ENCODE measurements at regions not wholly inside any gene's neighbourhood (a gene's known extent, or its start where the extent isn't known, plus 50 kb on each side); places are given as distances from the start of the nearest gene placed in this dataset.

DNA sequence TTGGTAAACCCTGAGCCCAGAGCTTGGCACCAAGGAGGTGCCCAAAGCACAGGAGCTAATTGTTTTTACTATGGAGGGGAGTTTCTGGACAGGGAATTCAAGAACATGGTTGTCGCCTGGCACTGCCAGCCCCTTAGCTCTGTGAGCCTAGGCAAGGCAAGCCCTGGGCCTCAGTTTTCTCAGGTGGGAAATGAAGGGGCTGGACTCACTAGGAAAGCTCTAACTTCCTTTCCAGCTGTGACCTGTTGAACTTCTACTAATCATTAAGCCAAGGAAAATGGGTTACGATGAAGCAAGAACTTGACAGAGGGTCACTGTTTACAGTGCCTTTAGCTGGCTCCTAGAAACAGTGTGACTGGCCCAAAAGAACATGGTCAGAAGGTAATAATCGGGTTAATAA is 277.2 kb downstream of the SHQ1 start:
- H3K4me3 ChIP-seq (ENCODE audit: low read depth, low read length) = no peak overlapping the region
- TF ChIP-seq, protein P1, sequence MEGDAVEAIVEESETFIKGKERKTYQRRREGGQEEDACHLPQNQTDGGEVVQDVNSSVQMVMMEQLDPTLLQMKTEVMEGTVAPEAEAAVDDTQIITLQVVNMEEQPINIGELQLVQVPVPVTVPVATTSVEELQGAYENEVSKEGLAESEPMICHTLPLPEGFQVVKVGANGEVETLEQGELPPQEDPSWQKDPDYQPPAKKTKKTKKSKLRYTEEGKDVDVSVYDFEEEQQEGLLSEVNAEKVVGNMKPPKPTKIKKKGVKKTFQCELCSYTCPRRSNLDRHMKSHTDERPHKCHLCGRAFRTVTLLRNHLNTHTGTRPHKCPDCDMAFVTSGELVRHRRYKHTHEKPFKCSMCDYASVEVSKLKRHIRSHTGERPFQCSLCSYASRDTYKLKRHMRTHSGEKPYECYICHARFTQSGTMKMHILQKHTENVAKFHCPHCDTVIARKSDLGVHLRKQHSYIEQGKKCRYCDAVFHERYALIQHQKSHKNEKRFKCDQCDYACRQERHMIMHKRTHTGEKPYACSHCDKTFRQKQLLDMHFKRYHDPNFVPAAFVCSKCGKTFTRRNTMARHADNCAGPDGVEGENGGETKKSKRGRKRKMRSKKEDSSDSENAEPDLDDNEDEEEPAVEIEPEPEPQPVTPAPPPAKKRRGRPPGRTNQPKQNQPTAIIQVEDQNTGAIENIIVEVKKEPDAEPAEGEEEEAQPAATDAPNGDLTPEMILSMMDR (IDR thresholded peaks at IDR 0.05; ENCODE audit: borderline replicate concordance, insufficient read depth, low read depth, low read length) = no peak

DNA sequence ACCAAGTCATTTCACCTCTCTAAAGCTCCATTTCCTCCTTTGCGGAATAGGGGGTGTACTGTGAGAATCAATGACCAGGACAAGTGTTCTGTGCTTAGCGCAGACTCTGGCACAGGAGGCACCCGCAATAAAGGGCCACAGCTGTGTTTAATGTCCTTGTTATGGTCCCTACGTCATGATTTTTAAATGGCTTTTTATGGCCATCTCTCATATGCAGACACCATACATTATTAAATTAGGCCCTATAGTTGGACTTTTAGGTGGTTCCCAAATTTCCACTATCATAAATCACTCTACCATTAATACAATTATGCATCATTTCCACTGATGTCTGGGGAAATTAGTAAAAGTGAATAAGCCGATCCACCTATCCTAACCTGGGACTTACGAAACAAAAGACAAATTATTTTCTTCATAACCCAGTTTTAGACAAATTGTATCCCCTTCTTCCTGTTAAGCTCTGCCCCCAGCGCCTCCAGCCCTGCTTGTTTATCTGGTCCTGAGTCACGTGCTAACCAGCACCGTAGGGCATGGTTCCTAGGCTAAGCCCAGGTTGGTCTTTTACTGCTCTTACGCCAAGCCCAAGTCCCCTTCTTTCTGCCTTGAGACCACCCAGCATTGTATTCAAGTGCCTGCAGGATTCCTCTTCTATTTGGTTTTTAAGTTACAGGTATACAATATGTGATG is 278.3 kb downstream of the SHQ1 start:
- TF ChIP-seq, protein P1 (IDR thresholded peaks at IDR 0.05; ENCODE audit: borderline replicate concordance, insufficient read depth, low read depth, low read length) = no peak
- H3K4me3 ChIP-seq (ENCODE audit: low read depth, low read length) = no peak overlapping the region

DNA sequence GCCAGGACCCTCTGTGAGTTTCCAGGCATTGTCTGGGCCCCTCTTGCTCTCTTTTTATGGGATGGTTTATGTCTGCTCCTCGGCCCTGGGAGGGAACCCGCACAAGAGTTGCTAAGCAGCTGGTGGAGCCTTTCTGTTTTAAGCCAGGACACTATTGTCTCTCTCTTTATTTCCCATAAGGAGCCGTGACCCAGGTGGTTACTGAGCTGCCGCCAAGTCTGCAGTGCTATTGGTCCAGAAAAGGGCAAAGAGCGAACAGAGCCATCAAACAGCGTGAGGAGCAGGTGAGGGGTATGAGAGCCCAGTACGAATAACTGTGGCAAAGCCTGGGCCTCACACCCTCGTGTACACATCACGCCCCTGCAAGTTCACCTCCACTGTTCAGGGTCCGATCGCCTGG is 280.2 kb downstream of the SHQ1 start:
- TF ChIP-seq, protein P1 (IDR thresholded peaks at IDR 0.05; ENCODE audit: borderline replicate concordance, insufficient read depth, low read depth, low read length) = no peak
- H3K4me3 ChIP-seq (ENCODE audit: low read depth, low read length) = no peak overlapping the region

DNA sequence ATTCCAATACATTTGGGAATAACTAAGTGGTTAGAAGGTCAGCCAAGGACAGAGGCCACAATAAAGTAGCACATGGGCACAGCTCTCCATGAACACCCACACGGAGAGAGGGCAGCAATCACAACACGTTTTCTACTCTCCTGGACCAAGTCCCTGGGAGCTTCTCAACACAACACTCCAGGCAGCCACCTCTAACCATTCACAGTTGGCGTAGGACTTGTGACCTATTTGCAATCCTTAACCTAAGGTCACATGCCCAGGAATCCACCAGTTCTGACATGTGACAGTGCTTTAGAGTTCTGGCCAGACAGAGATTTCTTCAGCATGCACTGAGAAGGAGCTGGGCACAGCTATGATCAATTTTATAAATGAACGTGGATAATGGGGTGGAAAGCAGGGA is 280.8 kb downstream of the SHQ1 start:
- no peak overlapping the region for H3K4me3 ChIP-seq (ENCODE audit: low read depth, low read length)
- TF ChIP-seq, protein P1 (IDR thresholded peaks at IDR 0.05; ENCODE audit: borderline replicate concordance, insufficient read depth, low read depth, low read length) = no peak

DNA sequence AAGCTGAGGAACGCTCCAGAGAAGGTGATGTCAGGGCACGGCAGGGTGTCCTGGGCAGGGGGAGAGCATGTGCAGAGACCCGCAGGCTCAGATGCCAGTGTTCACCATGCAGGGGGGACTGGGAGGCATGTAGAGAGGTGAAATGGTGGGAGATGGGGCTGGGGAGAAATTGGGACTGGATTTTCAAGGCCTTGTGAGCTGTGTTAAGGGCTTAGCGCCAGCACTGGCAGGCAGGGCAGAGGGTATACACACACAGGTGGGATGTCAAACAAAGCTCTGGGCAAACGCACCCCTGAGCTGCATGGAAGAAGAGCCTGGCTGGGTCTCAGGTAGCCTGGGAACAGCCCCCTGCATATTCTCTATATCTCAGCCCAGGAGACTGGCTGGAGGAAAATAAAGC is 282.7 kb downstream of the SHQ1 start:
- TF ChIP-seq, protein P1 (IDR thresholded peaks at IDR 0.05; ENCODE audit: borderline replicate concordance, insufficient read depth, low read depth, low read length) = no peak
- H3K4me3 ChIP-seq (ENCODE audit: low read depth, low read length) = no peak overlapping the region

DNA sequence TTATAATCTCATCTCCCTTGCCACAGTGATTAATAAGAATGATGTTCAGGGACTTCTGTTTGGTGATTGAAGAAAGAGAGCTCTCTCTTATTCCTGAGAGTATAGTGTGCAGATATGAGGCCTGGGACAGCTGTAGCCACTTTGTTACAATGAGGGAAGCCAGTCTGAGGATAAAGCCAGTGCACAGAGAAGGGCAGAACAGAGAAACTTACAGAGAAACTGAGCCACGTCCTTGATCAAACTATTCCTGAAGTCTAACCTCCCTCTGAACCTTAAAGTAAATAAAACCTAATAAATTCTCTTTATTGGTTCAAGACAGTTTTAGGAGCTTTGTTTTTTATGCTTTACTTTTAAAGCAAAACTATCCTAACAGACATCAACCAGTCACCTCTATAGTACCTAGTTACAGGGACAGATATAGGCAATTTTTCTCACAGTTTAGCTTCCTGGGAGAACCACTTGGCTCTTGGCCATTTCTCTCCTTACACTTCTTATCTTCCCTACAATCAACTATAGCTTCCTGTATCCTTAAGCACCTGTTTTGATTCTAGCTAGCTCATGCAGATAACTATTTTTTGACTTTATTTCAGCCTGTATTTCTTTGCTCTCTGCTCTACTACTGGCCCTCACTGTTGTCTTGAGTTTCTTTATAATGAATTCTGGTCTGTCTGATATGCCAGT is 284.4 kb downstream of the SHQ1 start:
- TF ChIP-seq, protein P1 (IDR thresholded peaks at IDR 0.05; ENCODE audit: borderline replicate concordance, insufficient read depth, low read depth, low read length) = no peak
- H3K4me3 ChIP-seq (ENCODE audit: low read depth, low read length) = no peak overlapping the region

Measured in GM12875 (cell line).